Smooth muscle cell (in vitro differentiated cells): ENCODE measurements at regions not wholly inside any gene's neighbourhood (a gene's known extent, or its start where the extent isn't known, plus 50 kb on each side); places are given as distances from the start of the nearest gene placed in this dataset.

ENCODE experiments used
- DNase-seq: peaks from one replicate; lab custom pipeline; 2025; ENCODE audit not compliant: unreplicated experiment; lab: John Stamatoyannopoulos, UW
- H2AFZ ChIP-seq: fragments of 200-600 bp; sonication (generic); 2 replicates; pipeline ENCODE4 v1.6.0; 2016; ENCODE audit warnings: antibody characterized with exemption, low read depth, mild to moderate bottlenecking
- H3F3A ChIP-seq: fragments of 200-600 bp; sonication (generic); 2 replicates; pipeline ENCODE4 v1.6.0; 2017; ENCODE audit warnings: antibody characterized with exemption, low read depth
- H3K27ac ChIP-seq: fragments of 200-600 bp; sonication (generic); 2 replicates; pipeline ENCODE4 v1.5.1; 2016; ENCODE audit warnings: low read depth, mild to moderate bottlenecking
- H3K27me3 ChIP-seq: fragments of 200-600 bp; sonication (generic); 2 replicates; pipeline ENCODE4 v1.6.1; 2016; ENCODE audit warnings: low read depth, mild to moderate bottlenecking
- H3K36me3 ChIP-seq: fragments of 200-600 bp; sonication (generic); 2 replicates; pipeline ENCODE4 v1.5.1; 2016; ENCODE audit warnings: low read depth
- H3K4me1 ChIP-seq: fragments of 200-600 bp; sonication (generic); 2 replicates; pipeline ENCODE4 v1.5.1; 2016; ENCODE audit warnings: low read depth
- H3K4me2 ChIP-seq: fragments of 200-600 bp; sonication (generic); 2 replicates; pipeline ENCODE4 v1.6.0; 2016; ENCODE audit warnings: mild to moderate bottlenecking
- H3K4me3 ChIP-seq: fragments of 200-600 bp; sonication (generic); 2 replicates; pipeline ENCODE4 v1.5.1; 2016; ENCODE audit warnings: mild to moderate bottlenecking
- H3K79me2 ChIP-seq: fragments of 200-600 bp; sonication (generic); 2 replicates; pipeline ENCODE4 v1.6.0; 2016; ENCODE audit warnings: low read depth, mild to moderate bottlenecking
- H3K9ac ChIP-seq: fragments of 200-600 bp; sonication (generic); 2 replicates; pipeline ENCODE4 v1.6.0; 2016; ENCODE audit warnings: low read depth
- H3K9me3 ChIP-seq: fragments of 200-600 bp; sonication (generic); replicated peaks from 2 replicates; pipeline ENCODE4 v1.5.1; 2016; ENCODE audit warnings: low read depth
- H4K20me1 ChIP-seq: fragments of 200-600 bp; sonication (generic); 2 replicates; pipeline ENCODE4 v1.6.0; 2016; ENCODE audit warnings: low read depth
- CTCF ChIP-seq: fragments of 200-600 bp; sonication (generic); IDR thresholded peaks from 2 replicates; pipeline ENCODE4 v1.5.1; 2017; ENCODE audit warnings: borderline replicate concordance, mild to moderate bottlenecking, antibody characterized with exemption; ENCODE audit not compliant: insufficient read depth, poor library complexity, severe bottlenecking
- WGBS: methylation state at CpG from one replicate; pipeline ENCODE4 v1.1.7; 2016; ENCODE audit warnings: low lambda C conversion rate; 5-methylcytosine and 5-hydroxymethylcytosine counted together

- H3F3A ChIP-seq = no peaks in the 10 kb centered on the region
- H3K4me1 ChIP-seq = no peaks in the 10 kb centered on the region
- H3K36me3 ChIP-seq = no peaks in the 10 kb centered on the region
- H3K9ac ChIP-seq = no peak overlapping the region
- TF ChIP-seq CTCF = no peak
- H3K27me3 ChIP-seq = no peaks in the 10 kb centered on the region
- WGBS = 0% methylated on average over 1 of the region's 1 CpG
- no peak overlapping the region for H3K4me2 ChIP-seq
- no peak overlapping the region for H2AFZ ChIP-seq
- H3K27ac ChIP-seq = no peak overlapping the region
- no peaks in the 10 kb centered on the region for H4K20me1 ChIP-seq
- no peaks in the 10 kb centered on the region for H3K79me2 ChIP-seq
- H3K9me3 ChIP-seq = no peaks in the 10 kb centered on the region
- no peak for DNase-seq
- H3K4me3 ChIP-seq = no peak overlapping the region
Observed at GRCh38 chr2:155944218-155944617, 388.3 kb downstream of the NR4A2 start.

GRCh38 chr2:155930312-155930711 is 402.2 kb downstream of the NR4A2 start:
- H3K79me2 ChIP-seq = no peaks in the 10 kb centered on the region
- no peak overlapping the region for H3K4me3 ChIP-seq
- no peaks in the 10 kb centered on the region for H3K9me3 ChIP-seq
- TF ChIP-seq CTCF = no peak
- no peaks in the 10 kb centered on the region for H3K36me3 ChIP-seq
- H3F3A ChIP-seq = no peaks in the 10 kb centered on the region
- DNase-seq = no peak
- no peak overlapping the region for H2AFZ ChIP-seq
- no peak overlapping the region for H3K4me2 ChIP-seq
- H3K27ac ChIP-seq = no peak overlapping the region
- 90% methylated on average over 1 of the region's 1 CpG for WGBS
- H4K20me1 ChIP-seq = no peaks in the 10 kb centered on the region
- H3K4me1 ChIP-seq = no peaks in the 10 kb centered on the region
- no peak overlapping the region for H3K9ac ChIP-seq
- H3K27me3 ChIP-seq = no peaks in the 10 kb centered on the region

GRCh38 chr2:155917380-155917779 is 415.1 kb downstream of the NR4A2 start:
- Histone ChIP-seq H3K9me3 (no peaks in the 10 kb centered on the region), H3K4me1 (no peaks in the 10 kb centered on the region), H4K20me1 (no peaks in the 10 kb centered on the region), H3F3A (no peaks in the 10 kb centered on the region), H3K9ac (no peak overlapping the region), H3K27me3 (no peaks in the 10 kb centered on the region), H3K27ac (no peak overlapping the region), H3K79me2 (no peaks in the 10 kb centered on the region), H3K36me3 (no peaks in the 10 kb centered on the region), H3K4me3 (no peak overlapping the region), H3K4me2 (no peak overlapping the region), H2AFZ (no peak overlapping the region)
- 90% methylated on average over 1 of the region's 1 CpG for WGBS
- DNase-seq = no peak
- no peak for TF ChIP-seq CTCF

GRCh38 chr2:155913356-155913755 is 419.2 kb downstream of the NR4A2 start:
- H4K20me1 ChIP-seq = no peaks in the 10 kb centered on the region
- H3K9me3 ChIP-seq = no peaks in the 10 kb centered on the region
- no peaks in the 10 kb centered on the region for H3K79me2 ChIP-seq
- no peaks in the 10 kb centered on the region for H3K27me3 ChIP-seq
- H3K9ac ChIP-seq = no peak overlapping the region
- no peak overlapping the region for H3K4me2 ChIP-seq
- no peaks in the 10 kb centered on the region for H3K36me3 ChIP-seq
- no peak overlapping the region for H2AFZ ChIP-seq
- no peaks in the 10 kb centered on the region for H3K4me1 ChIP-seq
- no peak overlapping the region for H3K4me3 ChIP-seq
- H3K27ac ChIP-seq = no peak overlapping the region
- H3F3A ChIP-seq = no peaks in the 10 kb centered on the region
- DNase-seq = no peak
- TF ChIP-seq CTCF = no peak
